HCT116 (cell line): ENCODE measurements at regions not wholly inside any gene's neighbourhood (a gene's known extent, or its start where the extent isn't known, plus 50 kb on each side); places are given as distances from the start of the nearest gene placed in this dataset.

Experiments
- ATAC-seq: fragments of 200-7000 bp; cut with Tn5 transposase; 2 replicates; pipeline ENCODE4 v1.9.1; 2020; ENCODE audit warnings: mild to moderate bottlenecking, moderate library complexity
- BruUV-seq: library from RNA; stranded (reverse); fragments of 400-500 nt; replicated peaks from 2 replicates; lab custom pipeline; 2021; lab: Mats Ljungman, UMichigan
- CTCF ChIA-PET: fragments of 300-600 bp; sonication (Branson Sonifier 250); formaldehyde crosslinking; loops from one replicate; lab custom pipeline; 2021; ENCODE audit warnings: antibody characterized with exemption; lab: Charles Lee
- POLR2A ChIA-PET: fragments of 300-600, 350-600 bp; sonication (Branson Sonifier 250); formaldehyde crosslinking; loops from one replicate; lab custom pipeline; 2021; ENCODE audit warnings: antibody characterized with exemption; lab: Charles Lee
- RAD21 ChIA-PET, 2 experiments: fragments of 300-600 bp; sonication (Branson Sonifier 250); formaldehyde crosslinking; loops; one replicate each; lab custom pipeline; 2023; ENCODE audit warnings: low total read pairs in 2 of 2; ENCODE audit not compliant: uncharacterized antibody in 2 of 2, unreplicated experiment in 2 of 2, low non-redundant PET in 1 of 2; lab: Charles Lee
- DNase-seq: peaks from one replicate; pipeline ENCODE4 v3.0.0-alpha.2; 2010; ENCODE audit warnings: low read depth, low spot score
- H2AFZ ChIP-seq: fragments of 200-600 bp; shearing (Covaris generic), sonication (generic); 2 replicates; pipeline ENCODE4 v1.6.1; 2017; ENCODE audit warnings: low read depth, mixed run types, mixed read lengths, antibody characterized with exemption, low read length; ENCODE audit not compliant: poor library complexity, severe bottlenecking
- H3K27ac ChIP-seq: 2 replicates; pipeline ENCODE4 v1.5.1; 2012; ENCODE audit warnings: low read depth, low read length
- H3K27me3 ChIP-seq: fragments of 200-600 bp; sonication (generic); 2 replicates; pipeline ENCODE4 v1.6.1; 2016; ENCODE audit warnings: mixed run types, low read length, mixed read lengths; ENCODE audit not compliant: insufficient read depth
- H3K36me3 ChIP-seq, 2 experiments: fragments of 200-500 bp in 1 of 2; fragments of 200-600 bp in 1 of 2; sonication (Bioruptor generic) in 1 of 2; sonication (generic) in 1 of 2; 2 replicates each; pipeline versions ENCODE4 v1.5.1 to v1.6.1; 2014 to 2016; ENCODE audit warnings: low read length in 2 of 2, inconsistent platforms in 1 of 2, mixed read lengths in 1 of 2, mixed run types in 1 of 2; ENCODE audit not compliant: insufficient read depth in 2 of 2, control insufficient read depth in 1 of 2
- H3K4me1 ChIP-seq, 2 experiments: fragments of 200-600 bp in 1 of 2; sonication (generic) in 1 of 2; 2 replicates each; pipeline versions ENCODE4 v1.5.1 to v1.6.1; 2012 to 2017; ENCODE audit warnings: low read length in 2 of 2, inconsistent platforms in 1 of 2, mild to moderate bottlenecking in 1 of 2, mixed read lengths in 1 of 2, mixed run types in 1 of 2, moderate library complexity in 1 of 2; ENCODE audit not compliant: insufficient read depth in 2 of 2, control insufficient read depth in 1 of 2
- H3K4me2 ChIP-seq: fragments of 200-600 bp; sonication (generic); 2 replicates; pipeline ENCODE4 v1.6.1; 2017; ENCODE audit warnings: mixed run types, low read length, mixed read lengths
- H3K4me3 ChIP-seq, 2 experiments: fragments of 200-600 bp in 1 of 2; sonication (generic) in 1 of 2; replicated peaks in 1 of 2; 2 replicates each; pipeline ENCODE4 v1.5.1; 2011 to 2016; ENCODE audit warnings: low read length in 2 of 2, control low read depth in 1 of 2, low read depth in 1 of 2, mild to moderate bottlenecking in 1 of 2, mixed read lengths in 1 of 2, mixed run types in 1 of 2
- H3K79me2 ChIP-seq: fragments of 200-600 bp; sonication (generic); 2 replicates; pipeline ENCODE4 v1.6.1; 2017; ENCODE audit warnings: mild to moderate bottlenecking, mixed run types, low read length, moderate library complexity, mixed read lengths; ENCODE audit not compliant: insufficient read depth
- H3K9ac ChIP-seq: fragments of 200-600 bp; sonication (generic); 2 replicates; pipeline ENCODE4 v1.6.1; 2016; ENCODE audit warnings: low read length, mixed read lengths
- H3K9me2 ChIP-seq: fragments of 200-600 bp; sonication (generic), shearing (Covaris generic); 2 replicates; pipeline ENCODE4 v1.6.1; 2017; ENCODE audit warnings: mixed run types, mild to moderate bottlenecking, moderate library complexity; ENCODE audit not compliant: insufficient read depth
- H3K9me3 ChIP-seq, 2 experiments: fragments of 200-500 bp in 1 of 2; fragments of 200-600 bp in 1 of 2; sonication (Bioruptor generic) in 1 of 2; sonication (generic) in 1 of 2; 2 replicates each; pipeline ENCODE4 v1.6.1; 2014 to 2017; ENCODE audit warnings: low read length in 2 of 2, mixed read lengths in 2 of 2, inconsistent platforms in 1 of 2, low read depth in 1 of 2, mild to moderate bottlenecking in 1 of 2, mixed run types in 1 of 2, moderate library complexity in 1 of 2; ENCODE audit not compliant: control insufficient read depth in 1 of 2, insufficient read depth in 1 of 2
- H4K20me1 ChIP-seq: fragments of 200-600 bp; sonication (generic), shearing (Covaris generic); 2 replicates; pipeline ENCODE4 v1.6.1; 2017; ENCODE audit warnings: mixed run types, mild to moderate bottlenecking, moderate library complexity; ENCODE audit not compliant: insufficient read depth
- ATF3 ChIP-seq: IDR thresholded peaks from 2 replicates; pipeline ENCODE4 v1.6.1; 2012
- EGR1 ChIP-seq: IDR thresholded peaks from 2 replicates; pipeline ENCODE4 v1.6.1; 2012; ENCODE audit warnings: low read depth
- FOSL1 ChIP-seq: IDR thresholded peaks from 2 replicates; pipeline ENCODE4 v1.6.1; 2012; ENCODE audit warnings: low read depth
- POLR2A ChIP-seq: IDR thresholded peaks from 2 replicates; pipeline ENCODE4 v1.7.0; 2011; ENCODE audit warnings: borderline replicate concordance; ENCODE audit not compliant: insufficient read depth, insufficient read length; ENCODE audit errors: extremely low read depth
- REST ChIP-seq: IDR thresholded peaks from 2 replicates; pipeline ENCODE4 v1.6.1; 2012; ENCODE audit warnings: low read depth
- SRF ChIP-seq: IDR thresholded peaks from 2 replicates; pipeline ENCODE4 v1.6.1; 2012; ENCODE audit warnings: low read depth
- ZBTB33 ChIP-seq: IDR thresholded peaks from 2 replicates; pipeline ENCODE4 v1.6.1; 2011; ENCODE audit warnings: mild to moderate bottlenecking, low read length, moderate library complexity; ENCODE audit not compliant: insufficient replicate concordance; ENCODE audit errors: extremely low read depth
- intact Hi-C: fragments of 100-400 bp; cut with micrococcal nuclease; formaldehyde crosslinking; loops from 2 replicates; pipeline ENCODE4 v1.10.0; 2022

GRCh38 chr21:25328736-25329135, 278.5 kb downstream of the MRPL39 start:
- CTCF ChIA-PET = no interaction called here
- Histone ChIP-seq H3K27ac (no peak overlapping the region), H3K9me3 (peaks cover 8 to 14% of the 10 kb centered on the region in 2 experiments; a peak in 2 of 4 replicates), H3K36me3 (no peaks in the 10 kb centered on the region), H3K4me1 (no peaks in the 10 kb centered on the region), H3K9ac (no peak overlapping the region), H3K27me3 (no peaks in the 10 kb centered on the region), H3K4me2 (no peak overlapping the region), H3K79me2 (no peaks in the 10 kb centered on the region), H4K20me1 (no peaks in the 10 kb centered on the region), H3K9me2 (no peaks in the 10 kb centered on the region), H3K4me3 (no peak overlapping the region), H2AFZ (no peak overlapping the region)
- BruUV-seq = no TSS peak
- DNase-seq (no peak), ATAC-seq (no peak)
- POLR2A ChIA-PET = no interaction called here
- TF ChIP-seq REST (no peak), ATF3 (no peak), ZBTB33 (no peak), EGR1 (no peak), POLR2A (no peak), FOSL1 (no peak), SRF (no peak)
- RAD21 ChIA-PET = no interaction called here
- intact Hi-C loops = no loop called here
